ENCODE measurements at regions not wholly inside any gene's neighbourhood (a gene's known extent, or its start where the extent isn't known, plus 50 kb on each side); places are given as distances from the start of the nearest gene placed in this dataset.

GRCh38 chr3:164113371-164114332 is 964.6 kb downstream of the SI start:
- CTCF ChIA-PET, result no interaction called here
- Histone ChIP-seq H3K4me1 (ENCODE audit: control insufficient read depth, insufficient read depth, low read length) (no peaks in the 10 kb centered on the region), H3K9me3 (ENCODE audit: control insufficient read depth, insufficient read depth, low read depth, low read length) (no peaks in the 10 kb centered on the region), H3K4me3 (ENCODE audit: low read depth, low read length) (no peak overlapping the region), H3K27ac (ENCODE audit: extremely low read depth, low read depth, low read length) (no peak overlapping the region), H3K36me3 (ENCODE audit: control insufficient read depth in 2 of 2, insufficient read depth in 1 of 2, low read length in 2 of 2) (no peaks in the 10 kb centered on the region)
- no peak for TF ChIP-seq ZNF785 (tag by site-specific recombination; IDR thresholded peaks at IDR 0.05)
- no peak for TF ChIP-seq ZNF16 (tag by site-specific recombination; IDR thresholded peaks at IDR 0.05; ENCODE audit: low read depth)
- TF ChIP-seq MYNN (tag by site-specific recombination; IDR thresholded peaks at IDR 0.05; ENCODE audit: borderline replicate concordance), result no peak
- no peak for TF ChIP-seq ZNF155 (tag by site-specific recombination; IDR thresholded peaks at IDR 0.05)
- TF ChIP-seq ZBTB44 (tag by site-specific recombination; IDR thresholded peaks at IDR 0.05), result no peak
- TF ChIP-seq ZNF266 (tag by site-specific recombination; IDR thresholded peaks at IDR 0.05; ENCODE audit: low read depth), result no peak
- TF ChIP-seq, protein P1, sequence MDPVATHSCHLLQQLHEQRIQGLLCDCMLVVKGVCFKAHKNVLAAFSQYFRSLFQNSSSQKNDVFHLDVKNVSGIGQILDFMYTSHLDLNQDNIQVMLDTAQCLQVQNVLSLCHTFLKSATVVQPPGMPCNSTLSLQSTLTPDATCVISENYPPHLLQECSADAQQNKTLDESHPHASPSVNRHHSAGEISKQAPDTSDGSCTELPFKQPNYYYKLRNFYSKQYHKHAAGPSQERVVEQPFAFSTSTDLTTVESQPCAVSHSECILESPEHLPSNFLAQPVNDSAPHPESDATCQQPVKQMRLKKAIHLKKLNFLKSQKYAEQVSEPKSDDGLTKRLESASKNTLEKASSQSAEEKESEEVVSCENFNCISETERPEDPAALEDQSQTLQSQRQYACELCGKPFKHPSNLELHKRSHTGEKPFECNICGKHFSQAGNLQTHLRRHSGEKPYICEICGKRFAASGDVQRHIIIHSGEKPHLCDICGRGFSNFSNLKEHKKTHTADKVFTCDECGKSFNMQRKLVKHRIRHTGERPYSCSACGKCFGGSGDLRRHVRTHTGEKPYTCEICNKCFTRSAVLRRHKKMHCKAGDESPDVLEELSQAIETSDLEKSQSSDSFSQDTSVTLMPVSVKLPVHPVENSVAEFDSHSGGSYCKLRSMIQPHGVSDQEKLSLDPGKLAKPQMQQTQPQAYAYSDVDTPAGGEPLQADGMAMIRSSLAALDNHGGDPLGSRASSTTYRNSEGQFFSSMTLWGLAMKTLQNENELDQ (tag by site-specific recombination; IDR thresholded peaks at IDR 0.05; ENCODE audit: low read depth), result no peak
- TF ChIP-seq ZNF768 (tag by site-specific recombination; IDR thresholded peaks at IDR 0.05), result no peak
- no peak for TF ChIP-seq ZNF404 (tag by site-specific recombination; IDR thresholded peaks at IDR 0.05)
- no peak for TF ChIP-seq ZNF366 (tag by site-specific recombination; conservative IDR thresholded peaks at IDR 0.05)
- no peak for TF ChIP-seq ZNF843 (tag by site-specific recombination; IDR thresholded peaks at IDR 0.05)
- TF ChIP-seq SCRT1 (tag by site-specific recombination; IDR thresholded peaks at IDR 0.05; ENCODE audit: borderline replicate concordance), result no peak
- no peak for TF ChIP-seq ZNF221 (tag by site-specific recombination; IDR thresholded peaks at IDR 0.05; ENCODE audit: borderline replicate concordance)
- no peak for TF ChIP-seq ZFP37 (tag by site-specific recombination; IDR thresholded peaks at IDR 0.05)
- no peak for TF ChIP-seq ZFP3 (tag by site-specific recombination; IDR thresholded peaks at IDR 0.05; ENCODE audit: low read depth)
- TF ChIP-seq ZNF10 (tag by site-specific recombination; IDR thresholded peaks at IDR 0.05), result no peak
- no peak for TF ChIP-seq ZNF621 (tag by site-specific recombination; IDR thresholded peaks at IDR 0.05)
- no peak for TF ChIP-seq GFI1B (tag by site-specific recombination; IDR thresholded peaks at IDR 0.05)
- TF ChIP-seq RBAK (tag by site-specific recombination; IDR thresholded peaks at IDR 0.05), result no peak
- no peak for TF ChIP-seq BCL11A (tag by site-specific recombination; IDR thresholded peaks at IDR 0.05; ENCODE audit: low read depth)
- POLR2A ChIA-PET, result no interaction called here

DNA sequence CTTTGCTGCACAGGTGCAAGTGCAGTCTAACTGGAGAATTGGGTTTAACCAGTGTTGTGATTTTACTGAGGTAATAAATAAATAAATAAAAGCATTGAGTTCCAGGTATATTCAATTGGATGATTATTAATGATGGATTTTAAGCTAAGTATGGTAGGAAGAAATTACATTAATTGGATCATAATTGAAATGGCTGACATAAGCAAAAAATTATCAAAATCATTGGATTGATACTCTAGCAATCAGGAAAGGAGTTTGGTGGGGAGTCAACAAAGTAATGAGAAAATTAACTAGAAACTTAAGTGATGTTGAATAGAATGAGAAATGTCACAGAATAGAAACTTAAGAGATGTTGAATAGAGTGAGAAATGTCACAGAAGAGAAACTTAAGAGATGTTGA is 981.9 kb downstream of the SI start:
- Histone ChIP-seq H3K36me3 (ENCODE audit: control insufficient read depth in 2 of 2, insufficient read depth in 1 of 2, low read length in 2 of 2) (no peaks in the 10 kb centered on the region), H3K4me1 (ENCODE audit: control insufficient read depth, insufficient read depth, low read length) (no peaks in the 10 kb centered on the region), H3K4me3 (ENCODE audit: low read depth, low read length) (no peak overlapping the region), H3K9me3 (ENCODE audit: control insufficient read depth, insufficient read depth, low read depth, low read length) (no peaks in the 10 kb centered on the region), H3K27ac (ENCODE audit: extremely low read depth, low read depth, low read length) (no peak overlapping the region)
- ChIA-PET CTCF (no interaction called here), POLR2A (no interaction called here)
- no peak for TF ChIP-seq ZBTB44 (tag by site-specific recombination; IDR thresholded peaks at IDR 0.05)
- TF ChIP-seq ZNF658 (tag by site-specific recombination; IDR thresholded peaks at IDR 0.05), result no peak
- TF ChIP-seq KLF8 (tag by site-specific recombination; IDR thresholded peaks at IDR 0.05), result no peak
- TF ChIP-seq ZNF175 (tag by site-specific recombination; IDR thresholded peaks at IDR 0.05), result no peak
- no peak for TF ChIP-seq ZNF202 (tag by site-specific recombination; IDR thresholded peaks at IDR 0.05; ENCODE audit: borderline replicate concordance)
- TF ChIP-seq ZNF112 (tag by site-specific recombination; IDR thresholded peaks at IDR 0.05), result no peak
- TF ChIP-seq ZSCAN30 (tag by site-specific recombination; IDR thresholded peaks at IDR 0.05), result no peak
- no peak for TF ChIP-seq ZNF626 (tag by site-specific recombination; IDR thresholded peaks at IDR 0.05)
- TF ChIP-seq ZNF654 (tag by site-specific recombination; IDR thresholded peaks at IDR 0.05; ENCODE audit: low read depth), result no peak
- no peak for TF ChIP-seq BCL11A (tag by site-specific recombination; IDR thresholded peaks at IDR 0.05; ENCODE audit: low read depth)
- no peak for TF ChIP-seq ZNF214 (tag by site-specific recombination; IDR thresholded peaks at IDR 0.05; ENCODE audit: borderline replicate concordance)

Measured in HEK293 (cell line).